GM19463 (cell line): ENCODE measurements at regions not wholly inside any gene's neighbourhood (a gene's known extent, or its start where the extent isn't known, plus 50 kb on each side); places are given as distances from the start of the nearest gene placed in this dataset.

Experiments used
- ATAC-seq: cut with Tn5 transposase; IDR thresholded peaks from one replicate; pipeline ENCODE4 v1.9.1; 2021; ENCODE audit warnings: mild to moderate bottlenecking, moderate library complexity; ENCODE audit not compliant: unreplicated experiment

- ATAC-seq, result no peak
Observed at GRCh38 chr5:68953875-68954617, 139.8 kb upstream of the SLC30A5 start.

DNA sequence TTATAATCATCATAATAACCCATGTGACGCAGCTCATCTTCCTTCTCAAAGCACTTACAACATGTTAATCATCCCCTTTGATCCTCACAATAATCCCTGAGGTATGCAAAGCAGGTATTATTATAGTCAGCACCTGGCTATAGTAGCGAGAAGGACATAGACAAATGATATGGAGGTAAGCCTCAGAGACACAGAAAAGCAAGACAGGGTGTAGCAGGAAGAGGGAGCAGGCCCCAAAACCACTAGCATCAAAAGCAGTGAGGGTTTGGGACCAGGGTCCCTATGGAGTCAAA lies 139.2 kb upstream of the SLC30A5 start:
- no peak for ATAC-seq

GRCh38 chr5:68957591-68957990 lies 136.2 kb upstream of the SLC30A5 start:
- ATAC-seq, result no peak

GRCh38 chr5:68958428-68958827 lies 135.4 kb upstream of the SLC30A5 start:
- no peak for ATAC-seq

GRCh38 chr5:68960456-68960855 lies 133.4 kb upstream of the SLC30A5 start:
- ATAC-seq, result no peak

GRCh38 chr5:68960961-68961360 lies 132.9 kb upstream of the SLC30A5 start:
- ATAC-seq, result no peak

- no peak for ATAC-seq
Observed at GRCh38 chr5:68961762-68962161, 132.1 kb upstream of the SLC30A5 start.

GRCh38 chr5:68962757-68963484 lies 130.9 kb upstream of the SLC30A5 start:
- ATAC-seq, result no peak

- no peak for ATAC-seq
Observed at GRCh38 chr5:68964679-68965078, 129.1 kb upstream of the SLC30A5 start.

DNA sequence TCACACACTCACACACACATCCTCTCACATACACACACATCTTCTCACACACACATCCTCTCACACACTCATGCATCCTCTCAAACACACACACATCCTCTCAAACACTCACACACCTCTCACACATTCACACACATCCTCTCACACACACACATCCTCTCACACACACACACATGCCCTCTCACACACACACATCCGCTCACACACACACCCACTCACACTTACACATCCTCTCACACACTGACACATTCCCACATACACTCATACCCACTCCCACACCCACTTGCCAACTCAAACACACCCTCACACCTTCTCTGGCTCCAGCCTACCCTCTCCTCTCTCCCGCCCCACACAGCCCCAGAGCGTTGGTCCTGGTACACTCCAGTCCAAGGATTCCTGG lies 127.9 kb upstream of the SLC30A5 start:
- no peak for ATAC-seq

- no peak for ATAC-seq
Observed at GRCh38 chr5:68966596-68966995, 127.2 kb upstream of the SLC30A5 start.

GRCh38 chr5:68968429-68968828 lies 125.4 kb upstream of the SLC30A5 start:
- ATAC-seq, result no peak

DNA sequence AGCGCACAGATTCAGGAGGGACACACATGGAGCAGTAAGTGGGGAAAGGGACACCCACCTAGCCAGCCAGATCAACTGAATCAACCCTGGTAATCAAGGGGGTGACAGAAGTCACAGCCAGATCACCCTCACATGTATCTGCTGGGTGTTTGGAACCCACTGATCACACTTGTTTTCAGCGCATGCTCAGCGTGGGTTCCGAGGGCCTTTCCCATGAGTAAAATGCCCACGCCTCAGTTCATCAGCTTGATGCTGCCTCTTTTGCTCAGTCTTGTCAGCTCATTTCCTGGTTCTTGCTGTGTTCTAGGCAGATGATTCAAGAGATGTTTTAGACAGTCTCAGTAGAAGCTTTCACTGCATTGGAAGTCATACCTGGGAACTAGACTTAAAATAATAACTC lies 123.2 kb upstream of the SLC30A5 start:
- no peak for ATAC-seq

DNA sequence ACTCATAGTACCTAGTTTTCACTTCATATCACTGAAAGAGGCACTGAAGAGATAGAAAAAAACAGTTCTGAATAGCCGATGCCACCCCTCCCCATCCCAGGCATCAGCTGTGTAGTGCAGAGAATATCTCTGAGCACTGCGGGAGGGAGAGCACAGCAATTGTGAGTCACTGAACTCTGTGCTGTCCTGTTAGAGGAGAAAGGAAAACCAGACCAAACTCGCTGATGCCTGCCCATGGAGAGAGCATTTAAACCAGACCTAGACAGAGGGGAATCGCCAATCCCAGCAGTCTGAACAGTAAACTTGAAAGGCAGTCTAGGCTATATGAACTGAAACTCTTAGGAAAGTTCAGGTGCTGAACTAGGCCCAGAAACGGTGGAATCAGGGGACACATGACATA lies 120.1 kb upstream of the SLC30A5 start:
- no peak for ATAC-seq

DNA sequence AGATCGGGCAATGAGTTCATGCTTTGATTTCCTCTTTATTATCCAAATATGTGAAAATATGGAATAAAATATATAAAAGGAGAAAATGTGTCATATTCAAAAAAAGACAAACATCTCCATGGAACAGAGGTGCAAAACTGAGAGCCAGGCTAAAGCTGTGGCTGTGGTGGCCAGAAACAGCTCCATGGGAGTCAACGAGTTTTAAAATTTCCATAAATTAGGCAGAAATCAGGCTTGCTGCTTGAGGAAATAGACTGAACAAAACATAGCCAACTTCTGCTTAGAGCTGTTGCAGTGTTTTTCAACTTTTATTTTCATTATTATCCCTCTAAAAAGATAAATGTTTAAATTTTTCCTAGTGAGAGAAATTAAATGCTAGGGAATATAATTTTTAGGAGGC lies 110.8 kb upstream of the SLC30A5 start:
- ATAC-seq, result no peak

GRCh38 chr5:68983959-68984358 lies 109.9 kb upstream of the SLC30A5 start:
- no peak for ATAC-seq

GRCh38 chr5:68991279-68992084 lies 102.3 kb upstream of the SLC30A5 start:
- ATAC-seq, result no peak

DNA sequence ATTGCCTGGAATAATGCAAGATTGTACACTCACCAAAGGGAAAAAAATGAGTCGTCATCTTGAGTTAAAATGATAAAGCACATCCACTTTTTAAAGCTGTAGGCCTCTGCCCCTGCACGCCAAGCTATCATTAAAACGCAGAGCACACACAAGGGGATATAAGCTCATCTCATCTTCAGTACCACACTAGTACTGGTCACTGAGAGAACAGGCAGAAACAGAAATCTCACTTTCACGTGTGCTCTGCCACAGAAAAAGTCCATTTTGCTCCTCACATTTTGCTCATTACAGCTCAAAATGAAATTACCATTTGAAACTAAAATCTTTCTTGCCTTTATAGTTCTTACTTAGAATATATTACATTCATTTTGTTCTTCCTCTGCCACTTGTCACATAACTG lies 99.2 kb upstream of the SLC30A5 start:
- ATAC-seq, result peak; percentile 44

GRCh38 chr5:68995845-68996545 lies 97.8 kb upstream of the SLC30A5 start:
- no peak for ATAC-seq

- no peak for ATAC-seq
Observed at GRCh38 chr5:68999181-68999580, 94.6 kb upstream of the SLC30A5 start.

DNA sequence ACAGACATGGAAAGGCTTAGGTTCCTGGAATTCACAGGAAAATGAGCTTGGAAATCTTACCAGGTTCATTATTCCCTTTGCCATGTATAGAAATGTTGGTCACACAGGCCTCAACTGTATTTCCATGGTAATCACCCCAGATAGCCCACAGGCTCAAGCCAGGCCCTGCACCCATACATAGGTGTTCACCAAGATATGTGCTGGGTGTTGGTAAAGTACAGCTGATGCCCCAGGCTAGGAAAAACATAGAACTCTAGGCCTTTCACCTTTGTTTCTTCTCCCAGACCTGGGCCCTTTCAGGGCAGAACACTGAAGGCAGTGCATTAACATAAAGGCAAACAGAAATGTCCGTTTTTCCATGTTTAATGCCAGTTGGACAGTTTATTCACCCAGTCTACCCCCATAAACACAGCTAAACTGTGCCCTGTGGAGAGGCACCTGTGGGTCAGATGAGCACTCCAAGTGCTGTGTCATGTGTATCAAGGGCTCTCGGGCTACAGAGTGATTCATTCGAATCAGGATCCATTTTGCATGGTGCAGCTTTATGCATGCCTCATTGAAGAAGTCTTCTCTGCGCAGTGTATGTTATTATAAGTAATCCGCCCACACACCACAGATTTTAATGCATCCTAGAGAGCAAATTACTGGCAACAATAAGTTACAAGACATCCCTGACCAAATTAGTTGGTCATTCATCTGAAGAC lies 93.4 kb upstream of the SLC30A5 start:
- no peak for ATAC-seq
